ENCODE measurements at regions not wholly inside any gene's neighbourhood (a gene's known extent, or its start where the extent isn't known, plus 50 kb on each side); places are given as distances from the start of the nearest gene placed in this dataset.
"Not testable (repeated sequence)": the region's sequence is repeated elsewhere in the genome, so short reads cannot be mapped to it uniquely, and the experiment has no call there.

- no peaks in the 10 kb centered on the region for H3K79me2 ChIP-seq (ENCODE audit: insufficient read depth, low read length)
- H3K9me3 ChIP-seq (ENCODE audit: low read length), result no peaks in the 10 kb centered on the region
- H3K4me1 ChIP-seq (ENCODE audit: insufficient read depth, low read length), result no peaks in the 10 kb centered on the region
- H3K27me3 ChIP-seq (ENCODE audit: control insufficient read depth in 1 of 2, insufficient read depth in 2 of 2, low read length in 2 of 2), result no peaks in the 10 kb centered on the region
- H4K20me1 ChIP-seq (ENCODE audit: insufficient read depth, low read length), result no peaks in the 10 kb centered on the region
- ChIA-PET POLR2A (no interaction called here), CTCF (ENCODE audit: low intra/inter-chr PET ratio, low total read pairs) (no interaction called here)
- no peak for DNase-seq (ENCODE audit: low spot score)
- ATAC-seq, result no peak
- in situ Hi-C loops (cut with HindIII; ENCODE audit: extremely low pct_ligation_motif_present, low pct_unique_long_range_greater_than_20kb), result no loop called here
- no peak overlapping the region for H3K27ac ChIP-seq (ENCODE audit: extremely low read length, insufficient read depth, low read length)
- no peak overlapping the region for H3K4me2 ChIP-seq (ENCODE audit: low read depth, low read length)
- 94% methylated on average over 1 of the region's 1 CpG for WGBS (ENCODE audit: low lambda C conversion rate)
- no peak for FAIRE-seq
- no peak overlapping the region for H2AFZ ChIP-seq (ENCODE audit: low read length)
- no peak overlapping the region for H3K4me3 ChIP-seq (replicated peaks in 1 of 3; ENCODE audit: insufficient read depth in 1 of 3, low read depth in 2 of 3, low read length in 3 of 3)
- no peak overlapping the region for H3K9ac ChIP-seq (ENCODE audit: insufficient read depth, low read depth, low read length)
- no TSS peak for BruUV-seq (replicated peaks)
- TF ChIP-seq RFX5 (IDR thresholded peaks at IDR 0.05; ENCODE audit: low read depth, low read length) (no peak), ZNF510 (CRISPR knock-in tag; IDR thresholded peaks at IDR 0.05; ENCODE audit: low read depth) (no peak), SRSF1 (optimal IDR thresholded peaks at IDR 0.05; ENCODE audit: low read depth, low read length) (no peak), FOSL1 (CRISPR knock-in tag; IDR thresholded peaks at IDR 0.05; ENCODE audit: borderline replicate concordance) (no peak), SIX4 (CRISPR knock-in tag; IDR thresholded peaks at IDR 0.05) (no peak), MTERF4 (CRISPR knock-in tag; IDR thresholded peaks at IDR 0.05) (no peak), PHB2 (IDR thresholded peaks at IDR 0.05; ENCODE audit: partially characterized antibody) (no peak), SOX13 (IDR thresholded peaks at IDR 0.05) (no peak), SOX13 (CRISPR knock-in tag; conservative IDR thresholded peaks at IDR 0.05 in 1 of 2, IDR thresholded peaks at IDR 0.05 in 1 of 2) (no peak), ZNF784 (CRISPR knock-in tag; IDR thresholded peaks at IDR 0.05; ENCODE audit: borderline replicate concordance) (no peak), ZNF710 (CRISPR knock-in tag; IDR thresholded peaks at IDR 0.05; ENCODE audit: borderline replicate concordance) (no peak), LBX2 (CRISPR knock-in tag; IDR thresholded peaks at IDR 0.05; ENCODE audit: borderline replicate concordance) (no peak)
- intact Hi-C loops (cut with micrococcal nuclease; ENCODE audit: unreplicated experiment), result no loop called here
- peaks cover 30 to 79% of the 10 kb centered on the region in 2 experiments for H3K36me3 ChIP-seq (replicated peaks in 1 of 2; ENCODE audit: control insufficient read depth in 1 of 2, insufficient read depth in 2 of 2, low read length in 2 of 2)
These were observed 184.0 kb downstream of the UTRN start for GRCh38 chr6:144469144-144469575.

GRCh38 chr6:144470201-144470600, 185.1 kb downstream of the UTRN start:
- H3K27ac ChIP-seq (ENCODE audit: extremely low read length, insufficient read depth, low read length); H3K9ac ChIP-seq (ENCODE audit: insufficient read depth, low read depth, low read length); ATAC-seq; FAIRE-seq; H3K4me2 ChIP-seq (ENCODE audit: low read depth, low read length); H3K27me3 ChIP-seq (ENCODE audit: control insufficient read depth in 1 of 2, insufficient read depth in 2 of 2, low read length in 2 of 2); intact Hi-C loops (cut with micrococcal nuclease; ENCODE audit: unreplicated experiment); DNase-seq (ENCODE audit: low spot score); H3K9me3 ChIP-seq (ENCODE audit: low read length); H4K20me1 ChIP-seq (ENCODE audit: insufficient read depth, low read length); H3K4me1 ChIP-seq (ENCODE audit: insufficient read depth, low read length); CTCF ChIA-PET (ENCODE audit: low intra/inter-chr PET ratio, low total read pairs); in situ Hi-C loops (cut with HindIII; ENCODE audit: extremely low pct_ligation_motif_present, low pct_unique_long_range_greater_than_20kb); H3K4me3 ChIP-seq (replicated peaks in 1 of 3; ENCODE audit: insufficient read depth in 1 of 3, low read depth in 2 of 3, low read length in 3 of 3); POLR2A ChIA-PET; H3K79me2 ChIP-seq (ENCODE audit: insufficient read depth, low read length); BruUV-seq (replicated peaks); H2AFZ ChIP-seq (ENCODE audit: low read length): not testable (repeated sequence)
- WGBS (ENCODE audit: low lambda C conversion rate), result over 99% methylated on average over 14 of the region's 27 CpGs
- peaks cover 33 to 79% of the 10 kb centered on the region in 2 experiments for H3K36me3 ChIP-seq (replicated peaks in 1 of 2; ENCODE audit: control insufficient read depth in 1 of 2, insufficient read depth in 2 of 2, low read length in 2 of 2)

Measured in HepG2 (cell line).